Prostate gland (tissue), 2 donors: ENCODE measurements at regions not wholly inside any gene's neighbourhood (a gene's known extent, or its start where the extent isn't known, plus 50 kb on each side); places are given as distances from the start of the nearest gene placed in this dataset.

Experiments used
- CTCF ChIP-seq, 4 experiments: fragments of 200-600 bp in 2 of 4; fragments of 450-650 bp in 2 of 4; sonication (generic) in 2 of 4; IDR thresholded peaks; 1 replicate in 3 of 4; 2 replicates in 1 of 4; pipeline ENCODE4 v1.5.1; 2016 to 2019; ENCODE audit warnings: antibody characterized with exemption in 4 of 4, mild to moderate bottlenecking in 2 of 4, moderate library complexity in 2 of 4
- POLR2A ChIP-seq: fragments of 450-650 bp; IDR thresholded peaks from one replicate; pipeline ENCODE4 v1.6.1; 2016; ENCODE audit warnings: antibody characterized with exemption, mild to moderate bottlenecking
- POLR2AphosphoS5 ChIP-seq: sonication (generic); formaldehyde crosslinking; IDR thresholded peaks from one replicate; pipeline ENCODE4 v1.6.1; 2017; ENCODE audit warnings: antibody characterized with exemption

- TF ChIP-seq CTCF (IDR thresholded peaks at IDR 0.05) (no peak), POLR2A (no peak), POLR2AphosphoS5 (no peak)
These were observed 153.5 kb upstream of the DIO2 start for GRCh38 chr14:80364816-80365215.
